GM13977 (cell line): ENCODE measurements at regions not wholly inside any gene's neighbourhood (a gene's known extent, or its start where the extent isn't known, plus 50 kb on each side); places are given as distances from the start of the nearest gene placed in this dataset.

Experiments used
- DNase-seq: peaks from one replicate; pipeline ENCODE4 v3.0.0; 2012; ENCODE audit warnings: low spot score
- CTCF ChIP-seq: IDR thresholded peaks from 2 replicates; pipeline ENCODE4 v1.5.1; 2012; ENCODE audit warnings: mild to moderate bottlenecking, control low read depth; ENCODE audit not compliant: insufficient read depth; ENCODE audit errors: extremely low read depth, missing control alignments
- in situ Hi-C: fragments of 300-500 bp; cut with MboI; formaldehyde crosslinking; loops from one replicate; pipeline ENCODE4 v1.12.0; 2022; ENCODE audit warnings: low sequenced_read_pairs, low pct_unique_long_range_greater_than_20kb, mixed read lengths, inconsistent platforms; ENCODE audit not compliant: unreplicated experiment

- no peak for TF ChIP-seq CTCF
Observed at GRCh38 chr19:27929399-27929798, 1283.6 kb downstream of the UQCRFS1 start.

GRCh38 chr19:27925202-27925601 lies 1287.7 kb downstream of the UQCRFS1 start:
- in situ Hi-C loops, result no loop called here
- no peak for TF ChIP-seq CTCF

More at GRCh38 chr19:27929399-27929798, 1283.6 kb downstream of the UQCRFS1 start:
- in situ Hi-C loops, result no loop called here
- no peak for DNase-seq

GRCh38 chr19:27922970-27923369 lies 1290.0 kb downstream of the UQCRFS1 start:
- in situ Hi-C loops, result no loop called here
- no peak for DNase-seq
- TF ChIP-seq CTCF, result no peak

More at GRCh38 chr19:27925202-27925601, 1287.7 kb downstream of the UQCRFS1 start:
- DNase-seq, result no peak

- no peak for TF ChIP-seq CTCF
- in situ Hi-C loops, result no loop called here
- no peak for DNase-seq
Observed at GRCh38 chr19:27920774-27921173, 1292.2 kb downstream of the UQCRFS1 start.

GRCh38 chr19:27918818-27919217 lies 1294.1 kb downstream of the UQCRFS1 start:
- TF ChIP-seq CTCF, result no peak
- in situ Hi-C loops, result no loop called here
- DNase-seq, result no peak

- no peak for DNase-seq
- in situ Hi-C loops, result no loop called here
- no peak for TF ChIP-seq CTCF
Observed at GRCh38 chr19:27911122-27911898, 1301.6 kb downstream of the UQCRFS1 start.

- no peak for DNase-seq
- in situ Hi-C loops, result no loop called here
- no peak for TF ChIP-seq CTCF
Observed at GRCh38 chr19:27909861-27910260, 1303.1 kb downstream of the UQCRFS1 start.
